CD4-positive, alpha-beta memory T cell (primary cell): ENCODE measurements at regions not wholly inside any gene's neighbourhood (a gene's known extent, or its start where the extent isn't known, plus 50 kb on each side); places are given as distances from the start of the nearest gene placed in this dataset.

Source experiments
- CTCF ChIA-PET: fragments of 350-600 bp; sonication (Branson Sonifier 250); formaldehyde crosslinking; loops from one replicate; lab custom pipeline; 2021; ENCODE audit warnings: inconsistent platforms; ENCODE audit not compliant: partially characterized antibody; lab: Charles Lee
- POLR2A ChIA-PET: fragments of 350-600 bp; sonication (Branson Sonifier 250); formaldehyde crosslinking; loops from one replicate; lab custom pipeline; 2021; ENCODE audit not compliant: partially characterized antibody; lab: Charles Lee
- DNase-seq, 5 donors: peaks; one replicate each; pipeline versions ENCODE4 v3.0.0 to v3.0.0-alpha.2; 2020 to 2022; ENCODE audit warnings: mixed read lengths in 1 of 5
- H3K27ac ChIP-seq: one replicate; pipeline ENCODE4 v1.7.0; 2013; ENCODE audit warnings: low read depth, low read length
- H3K27me3 ChIP-seq: 2 replicates; pipeline ENCODE4 v1.7.0; 2013; ENCODE audit warnings: mild to moderate bottlenecking, low read length, moderate library complexity; ENCODE audit not compliant: insufficient read depth
- H3K36me3 ChIP-seq: 2 replicates; pipeline ENCODE4 v1.7.0; 2013; ENCODE audit warnings: mild to moderate bottlenecking, low read length, moderate library complexity; ENCODE audit not compliant: insufficient read depth
- H3K4me1 ChIP-seq: 2 replicates; pipeline ENCODE4 v1.7.0; 2013; ENCODE audit warnings: mild to moderate bottlenecking, low read length, moderate library complexity; ENCODE audit not compliant: insufficient read depth
- H3K4me3 ChIP-seq, 2 donors: one replicate each; pipeline ENCODE4 v1.7.0; 2013; ENCODE audit warnings: low read length in 2 of 2, mild to moderate bottlenecking in 1 of 2
- H3K9me3 ChIP-seq, 2 donors: one replicate each; pipeline ENCODE4 v1.7.0; 2013; ENCODE audit warnings: low read length in 2 of 2, control low read depth in 1 of 2; ENCODE audit not compliant: control insufficient read depth in 1 of 2
- H3K27ac Mint-ChIP-seq, 7 donors: one replicate each; pipeline ENCODE4 v1.8.0; 2020 to 2021; ENCODE audit warnings: mixed read lengths in 7 of 7, mild to moderate bottlenecking in 6 of 7, inconsistent platforms in 3 of 7, moderate library complexity in 3 of 7
- H3K27me3 Mint-ChIP-seq, 2 donors: one replicate each; pipeline ENCODE4 v1.8.0; 2020 to 2021; ENCODE audit warnings: mixed read lengths in 2 of 2
- H3K36me3 Mint-ChIP-seq, 2 donors: one replicate each; pipeline ENCODE4 v1.8.0; 2020 to 2021; ENCODE audit warnings: mixed read lengths in 2 of 2, inconsistent platforms in 1 of 2, mild to moderate bottlenecking in 1 of 2
- H3K4me1 Mint-ChIP-seq, 4 donors: one replicate each; pipeline ENCODE4 v1.8.0; 2020 to 2021; ENCODE audit warnings: mixed read lengths in 4 of 4, mild to moderate bottlenecking in 1 of 4
- H3K4me3 Mint-ChIP-seq, 8 donors: one replicate each; pipeline ENCODE4 v1.8.0; 2020 to 2021; ENCODE audit warnings: mixed read lengths in 8 of 8, mild to moderate bottlenecking in 7 of 8, moderate library complexity in 6 of 8, inconsistent platforms in 3 of 8
- H3K9me3 Mint-ChIP-seq, 8 donors: one replicate each; pipeline ENCODE4 v1.8.0; 2020 to 2021; ENCODE audit warnings: mixed read lengths in 8 of 8, mild to moderate bottlenecking in 5 of 8, inconsistent platforms in 3 of 8, moderate library complexity in 1 of 8
- intact Hi-C: fragments of 100-400 bp; cut with micrococcal nuclease; formaldehyde crosslinking; loops from one replicate; pipeline ENCODE4 v1.15.1; 2023

DNA sequence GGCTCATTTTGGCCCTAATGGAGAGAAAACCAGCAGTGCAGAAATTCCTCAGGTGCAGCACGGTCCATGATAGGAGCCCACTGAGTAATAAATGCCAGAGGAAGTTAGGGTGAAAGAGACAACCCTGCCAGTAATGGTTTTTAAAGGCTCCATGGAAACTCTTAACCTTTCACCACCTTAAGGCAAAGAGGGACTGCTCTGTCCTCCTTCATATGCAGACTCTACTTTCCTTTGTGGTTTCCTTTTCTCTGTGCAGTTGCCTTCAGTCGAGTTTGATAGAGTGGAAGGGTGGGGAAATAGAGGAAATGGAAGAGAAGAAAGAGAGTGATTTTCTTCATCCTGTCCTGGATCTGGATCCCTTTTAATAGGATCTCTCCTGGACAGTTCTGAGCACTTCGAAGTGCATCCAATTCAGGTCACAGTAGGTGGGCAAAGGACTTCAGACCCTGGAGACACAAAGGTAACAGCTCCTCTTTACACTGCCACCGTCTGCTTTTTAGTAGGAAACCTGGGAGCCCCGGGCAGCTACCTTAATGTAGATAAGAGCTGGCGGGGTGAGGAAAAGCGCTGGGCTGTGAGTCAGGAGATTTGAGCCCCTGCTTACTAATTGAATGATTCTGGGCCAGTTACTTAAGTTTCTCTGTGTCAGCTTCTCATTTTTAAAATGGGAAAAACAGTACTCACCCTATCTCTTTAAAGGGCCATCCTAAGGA lies 294.8 kb downstream of the KCNRG start:
- DNase-seq: no peak
- Histone ChIP-seq H3K4me1 (peaks cover 19% of the 10 kb centered on the region), H3K27me3 (no peaks in the 10 kb centered on the region), H3K9me3 (no peaks in the 10 kb centered on the region), H3K36me3 (no peaks in the 10 kb centered on the region), H3K27ac (no peak overlapping the region), H3K4me3 (no peak overlapping the region)
- POLR2A ChIA-PET: interaction anchor here (1.0 to 1.6 kb wide), 2 partner anchors 13 to 186 kb away, joined by 3 to 5 read pairs; no protein-coding TSS in a partner anchor
- intact Hi-C loops: no loop called here
- H3K27me3 Mint-ChIP-seq: no peaks in the 10 kb centered on the region
- H3K27ac Mint-ChIP-seq: peak overlapping the region in 5 of 7 donors; percentile 1 to 77 (median 54)
- peak overlapping the region; percentile 0 to 81 (median 74) for H3K4me3 Mint-ChIP-seq
- CTCF ChIA-PET: interaction anchor here (0.7 kb wide), 1 partner anchor 333 kb away, joined by 3 read pairs; no protein-coding TSS in a partner anchor
- peaks cover 0 to 6% (median 0%) of the 10 kb centered on the region in 8 donors for H3K9me3 Mint-ChIP-seq
- no peaks in the 10 kb centered on the region for H3K36me3 Mint-ChIP-seq
- peaks cover 20 to 37% (median 21%) of the 10 kb centered on the region in 4 donors for H3K4me1 Mint-ChIP-seq

GRCh38 chr13:50310734-50311133 lies 295.5 kb downstream of the KCNRG start:
- Histone ChIP-seq H3K27ac (no peak overlapping the region), H3K36me3 (no peaks in the 10 kb centered on the region), H3K4me3 (no peak overlapping the region), H3K4me1 (peaks cover 19% of the 10 kb centered on the region), H3K27me3 (no peaks in the 10 kb centered on the region), H3K9me3 (no peaks in the 10 kb centered on the region)
- Mint-ChIP-seq H3K36me3 (no peaks in the 10 kb centered on the region), H3K9me3 (peaks cover 0 to 6% (median 0%) of the 10 kb centered on the region in 8 donors), H3K4me3 (peak overlapping the region in 1 of 8 donors; percentile 65), H3K27me3 (no peaks in the 10 kb centered on the region), H3K27ac (no peak overlapping the region), H3K4me1 (peaks cover 17 to 37% (median 20%) of the 10 kb centered on the region in 4 donors)
- POLR2A ChIA-PET: interaction anchor here (1.0 to 1.6 kb wide), 3 partner anchors 8 to 186 kb away, joined by 3 to 5 read pairs (median 3); no protein-coding TSS in a partner anchor
- DNase-seq: no peak
- intact Hi-C loops: no loop called here
- CTCF ChIA-PET: no interaction called here

DNA sequence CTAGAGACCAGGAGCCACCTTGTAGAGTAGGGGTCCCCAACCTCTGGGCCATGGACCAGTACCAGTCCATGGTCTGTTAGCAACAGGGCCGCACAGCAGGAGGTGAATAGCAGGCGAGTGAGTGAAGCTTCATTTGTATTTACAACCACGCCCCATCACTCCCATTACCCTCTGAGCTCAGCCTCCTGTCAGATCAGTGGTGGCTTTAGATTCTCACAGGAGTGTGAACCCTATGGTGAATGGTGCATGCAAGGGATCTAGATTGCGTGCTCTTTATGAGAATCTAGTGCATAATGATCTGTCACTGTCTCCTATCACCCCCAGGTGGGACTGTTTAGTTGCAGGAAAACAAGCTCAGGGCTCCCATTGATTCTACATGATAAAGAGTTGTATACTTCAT lies 303.6 kb downstream of the KCNRG start:
- ChIA-PET POLR2A (interaction anchor here (0.6 to 1.0 kb wide), 3 partner anchors 24 to 239 kb away, joined by 3 read pairs; no protein-coding TSS in a partner anchor), CTCF (interaction anchor here (1.2 to 2.1 kb wide), 2 partner anchors 234 to 593 kb away, joined by 3 to 9 read pairs; no protein-coding TSS in a partner anchor)
- no peaks in the 10 kb centered on the region for H3K27me3 ChIP-seq
- H3K9me3 ChIP-seq: no peaks in the 10 kb centered on the region
- no peak overlapping the region for H3K27ac ChIP-seq
- no peak overlapping the region for H3K4me3 ChIP-seq
- Mint-ChIP-seq H3K9me3 (peaks cover 0 to 10% (median under 1%) of the 10 kb centered on the region in 8 donors), H3K4me1 (peaks cover 26 to 32% (median 30%) of the 10 kb centered on the region in 4 donors), H3K27me3 (no peaks in the 10 kb centered on the region), H3K36me3 (no peaks in the 10 kb centered on the region), H3K27ac (peak overlapping the region in 4 of 7 donors; percentile 7 to 89 (median 66)), H3K4me3 (peak overlapping the region in 1 of 8 donors; percentile 31)
- no peak for DNase-seq
- intact Hi-C loops: loop anchor here (5.0 kb wide), 1 partner anchor 483 kb away; no protein-coding TSS in a partner anchor
- no peaks in the 10 kb centered on the region for H3K36me3 ChIP-seq
- H3K4me1 ChIP-seq: peaks cover 32% of the 10 kb centered on the region

GRCh38 chr13:50319635-50320255 lies 304.5 kb downstream of the KCNRG start:
- Histone ChIP-seq H3K4me3 (no peak overlapping the region), H3K27me3 (no peaks in the 10 kb centered on the region), H3K4me1 (peaks cover 32% of the 10 kb centered on the region), H3K27ac (no peak overlapping the region), H3K9me3 (no peaks in the 10 kb centered on the region), H3K36me3 (no peaks in the 10 kb centered on the region)
- POLR2A ChIA-PET: interaction anchor here (0.8 to 1.3 kb wide), 3 partner anchors 8 to 207 kb away, joined by 3 to 4 read pairs (median 3); no protein-coding TSS in a partner anchor
- intact Hi-C loops: loop anchor here (5.0 kb wide), 1 partner anchor 483 kb away; no protein-coding TSS in a partner anchor
- peak in 4 of 5 donors; percentile 11 to 20 (median 14) for DNase-seq
- Mint-ChIP-seq H3K4me1 (peaks cover 28 to 32% (median 30%) of the 10 kb centered on the region in 4 donors), H3K4me3 (peak overlapping the region in 6 of 8 donors; percentile 14 to 75 (median 44)), H3K27ac (peak overlapping the region; percentile 57 to 93 (median 84)), H3K9me3 (peaks cover 0 to 10% (median 2%) of the 10 kb centered on the region in 8 donors), H3K36me3 (no peaks in the 10 kb centered on the region), H3K27me3 (no peaks in the 10 kb centered on the region)
- CTCF ChIA-PET: interaction anchor here (1.0 to 2.1 kb wide), 4 partner anchors 27 to 592 kb away, joined by 3 to 9 read pairs (median 3); no protein-coding TSS in a partner anchor

- Mint-ChIP-seq H3K4me3 (peak overlapping the region in 6 of 8 donors; percentile 14 to 75 (median 44)), H3K9me3 (peaks cover 0 to 10% (median 3%) of the 10 kb centered on the region in 8 donors), H3K27ac (peak overlapping the region; percentile 57 to 93 (median 84)), H3K36me3 (no peaks in the 10 kb centered on the region), H3K4me1 (peaks cover 28 to 32% (median 30%) of the 10 kb centered on the region in 4 donors), H3K27me3 (no peaks in the 10 kb centered on the region)
- H3K27ac ChIP-seq: no peak overlapping the region
- ChIA-PET POLR2A (interaction anchor here (0.8 to 1.3 kb wide), 3 partner anchors 8 to 84 kb away, joined by 3 to 4 read pairs (median 3); no protein-coding TSS in a partner anchor), CTCF (interaction anchor here (1.0 to 2.1 kb wide), 4 partner anchors 26 to 591 kb away, joined by 3 to 9 read pairs (median 4); no protein-coding TSS in a partner anchor)
- no peaks in the 10 kb centered on the region for H3K27me3 ChIP-seq
- DNase-seq: no peak
- H3K4me1 ChIP-seq: peaks cover 32% of the 10 kb centered on the region
- intact Hi-C loops: no loop called here
- no peaks in the 10 kb centered on the region for H3K36me3 ChIP-seq
- H3K4me3 ChIP-seq: no peak overlapping the region
- no peaks in the 10 kb centered on the region for H3K9me3 ChIP-seq
Observed at GRCh38 chr13:50320271-50320862, 305.1 kb downstream of the KCNRG start.

DNA sequence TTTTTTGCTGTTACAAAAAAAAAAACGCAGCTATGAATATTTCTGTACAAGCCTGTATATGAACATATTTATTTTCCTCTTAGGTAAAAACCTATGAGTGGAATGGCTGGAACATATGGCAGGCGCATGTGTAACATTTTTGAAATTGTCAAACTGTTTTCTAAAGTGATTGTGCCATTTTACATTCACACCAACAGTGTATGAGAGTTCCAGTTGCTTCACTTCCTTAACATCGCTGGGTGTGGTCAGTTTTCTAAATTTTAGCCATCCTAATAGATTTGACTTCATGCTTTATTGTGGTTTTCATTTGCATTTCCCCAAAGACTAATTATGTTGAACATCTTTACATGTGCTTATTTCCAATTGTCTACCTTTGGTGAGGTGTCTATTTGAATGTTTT lies 306.8 kb downstream of the KCNRG start:
- H3K27ac ChIP-seq: no peak overlapping the region
- no peak overlapping the region for H3K4me3 ChIP-seq
- Mint-ChIP-seq H3K4me1 (peaks cover 28 to 33% (median 31%) of the 10 kb centered on the region in 4 donors), H3K36me3 (no peaks in the 10 kb centered on the region), H3K27me3 (no peaks in the 10 kb centered on the region), H3K27ac (no peak overlapping the region), H3K4me3 (no peak overlapping the region), H3K9me3 (peaks cover 0 to 10% (median 3%) of the 10 kb centered on the region in 8 donors)
- H3K4me1 ChIP-seq: peaks cover 32% of the 10 kb centered on the region
- ChIA-PET CTCF (no interaction called here), POLR2A (no interaction called here)
- H3K27me3 ChIP-seq: no peaks in the 10 kb centered on the region
- H3K9me3 ChIP-seq: no peaks in the 10 kb centered on the region
- DNase-seq: no peak
- intact Hi-C loops: no loop called here
- no peaks in the 10 kb centered on the region for H3K36me3 ChIP-seq
